ENCODE measurements at regions not wholly inside any gene's neighbourhood (a gene's known extent, or its start where the extent isn't known, plus 50 kb on each side); places are given as distances from the start of the nearest gene placed in this dataset.

DNA sequence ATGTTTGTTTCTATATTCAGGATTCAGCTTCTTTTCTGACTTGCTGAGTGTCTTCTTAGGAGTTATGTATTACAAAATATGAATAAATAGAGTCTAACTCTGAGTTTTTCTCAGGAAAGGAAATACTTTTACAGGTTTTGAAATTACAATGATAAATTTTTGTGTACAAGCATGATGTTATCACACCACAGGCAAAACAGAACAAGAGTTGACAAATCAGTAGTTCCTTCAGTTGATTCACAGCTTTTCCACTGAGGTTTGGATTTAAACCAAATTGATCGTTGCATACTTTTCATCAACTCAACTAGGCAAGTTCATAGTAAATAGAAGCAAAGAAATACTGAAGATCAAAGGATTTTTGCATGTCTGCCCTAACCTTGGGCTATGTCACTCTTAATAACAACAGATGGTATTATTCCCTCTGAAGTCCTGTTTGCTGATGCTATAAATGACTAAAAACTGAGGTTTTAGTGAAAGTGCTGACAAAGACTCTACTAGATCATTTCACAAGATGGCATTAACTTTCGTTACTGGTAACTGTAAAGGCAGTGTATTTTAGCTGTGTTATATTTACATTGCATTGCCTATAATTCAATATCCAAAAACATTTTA, 520.2 kb downstream of the FLRT2 start:
- TF ChIP-seq POLR2A (IDR thresholded peaks at IDR 0.05; ENCODE audit: low read depth), result no peak
- no peak for TF ChIP-seq CTCF (IDR thresholded peaks at IDR 0.05)
